SK-N-SH (cell line): ENCODE measurements at regions not wholly inside any gene's neighbourhood (a gene's known extent, or its start where the extent isn't known, plus 50 kb on each side); places are given as distances from the start of the nearest gene placed in this dataset.

ENCODE experiments used
- CTCF ChIA-PET: fragments of 300-600, 350-600 bp; formaldehyde crosslinking; extraction: SDS; loops from one replicate; lab custom pipeline; 2021; lab: Yijun Ruan, JAX
- POLR2A ChIA-PET: fragments of 350-600 bp; sonication (Branson Sonifier 250); formaldehyde crosslinking; extraction: SDS; loops from one replicate; lab custom pipeline; 2020; ENCODE audit warnings: antibody characterized with exemption, inconsistent platforms; lab: Yijun Ruan, JAX
- DNase-seq: peaks from one replicate; pipeline ENCODE4 v3.0.0; 2012
- H2AFZ ChIP-seq: fragments of 200-600 bp; sonication (generic); 2 replicates; pipeline ENCODE4 v1.8.1; 2016; ENCODE audit warnings: antibody characterized with exemption, mild to moderate bottlenecking, low read depth
- H3F3A ChIP-seq: fragments of 200-600 bp; sonication (generic); replicated peaks from 2 replicates; pipeline ENCODE3; 2016; ENCODE audit warnings: antibody characterized with exemption, mild to moderate bottlenecking; ENCODE audit not compliant: insufficient read depth
- H3K27ac ChIP-seq, 2 experiments: fragments of 200-500 bp in 1 of 2; fragments of 200-600 bp in 1 of 2; sonication (Bioruptor generic) in 1 of 2; sonication (generic), shearing (Covaris generic) in 1 of 2; 2 replicates each; pipeline versions ENCODE4 v1.5.1 to v1.6.1; 2014 to 2016; ENCODE audit warnings: low read depth in 2 of 2, inconsistent platforms in 1 of 2, low read length in 1 of 2, mild to moderate bottlenecking in 1 of 2, mixed read lengths in 1 of 2
- H3K27me3 ChIP-seq: fragments of 200-600 bp; sonication (generic), shearing (Covaris generic); 2 replicates; pipeline ENCODE4 v1.6.1; 2016; ENCODE audit warnings: mixed run types; ENCODE audit not compliant: insufficient read depth
- H3K36me3 ChIP-seq, 2 experiments: fragments of 200-500 bp in 1 of 2; fragments of 200-600 bp in 1 of 2; sonication (Bioruptor generic) in 1 of 2; sonication (generic) in 1 of 2; replicated peaks in 1 of 2; 2 replicates each; pipeline versions ENCODE3 to v1.5.1; 2014 to 2016; ENCODE audit warnings: low read length in 1 of 2, mild to moderate bottlenecking in 1 of 2; ENCODE audit not compliant: insufficient read depth in 2 of 2, control insufficient read depth in 1 of 2
- H3K4me1 ChIP-seq, 2 experiments: fragments of 200-500 bp in 1 of 2; fragments of 200-600 bp in 1 of 2; sonication (Bioruptor generic) in 1 of 2; sonication (generic), shearing (Covaris generic) in 1 of 2; 2 replicates each; pipeline versions ENCODE4 v1.5.1 to v1.6.1; 2014 to 2016; ENCODE audit warnings: low read depth in 1 of 2, low read length in 1 of 2, mixed run types in 1 of 2; ENCODE audit not compliant: insufficient read depth in 2 of 2, control insufficient read depth in 1 of 2
- H3K4me2 ChIP-seq: fragments of 200-600 bp; sonication (generic), shearing (Covaris generic); 2 replicates; pipeline ENCODE4 v1.6.1; 2017; ENCODE audit warnings: mixed run types
- H3K4me3 ChIP-seq, 2 experiments: fragments of 200-500 bp in 1 of 2; fragments of 200-600 bp in 1 of 2; sonication (Bioruptor generic) in 1 of 2; sonication (generic), shearing (Covaris generic) in 1 of 2; 2 replicates each; pipeline versions ENCODE4 v1.5.1 to v1.8.1; 2014 to 2016; ENCODE audit warnings: low read depth in 2 of 2, inconsistent platforms in 1 of 2, low read length in 1 of 2, mild to moderate bottlenecking in 1 of 2, mixed read lengths in 1 of 2, moderate library complexity in 1 of 2
- H3K79me2 ChIP-seq: fragments of 200-600 bp; sonication (generic); 2 replicates; pipeline ENCODE4 v1.8.1; 2017; ENCODE audit warnings: mild to moderate bottlenecking; ENCODE audit not compliant: insufficient read depth
- H3K9ac ChIP-seq: fragments of 200-600 bp; sonication (generic); 2 replicates; pipeline ENCODE4 v1.6.1; 2017; ENCODE audit warnings: mixed run types
- H3K9me2 ChIP-seq: fragments of 200-600 bp; sonication (generic); 2 replicates; pipeline ENCODE4 v1.6.1; 2017; ENCODE audit warnings: mixed run types
- H3K9me3 ChIP-seq: fragments of 200-600 bp; sonication (generic); 2 replicates; pipeline ENCODE4 v1.6.1; 2017; ENCODE audit warnings: mixed run types, mild to moderate bottlenecking, moderate library complexity
- H4K20me1 ChIP-seq: fragments of 200-600 bp; sonication (generic); 2 replicates; pipeline ENCODE4 v1.6.1; 2017; ENCODE audit warnings: mild to moderate bottlenecking, mixed run types; ENCODE audit not compliant: insufficient read depth
- CHD2 ChIP-seq: fragments of 150-350 bp; IDR thresholded peaks from 2 replicates; pipeline ENCODE4 v1.6.1; 2018; ENCODE audit warnings: low read length; ENCODE audit not compliant: partially characterized antibody
- ELF1 ChIP-seq: IDR thresholded peaks from 2 replicates; pipeline ENCODE4 v1.4.0; 2012
- EP300 ChIP-seq, 2 experiments: IDR thresholded peaks; 2 replicates each; pipeline versions ENCODE4 v1.4.0 to v1.6.1; 2012; ENCODE audit warnings: borderline replicate concordance in 1 of 2, low read depth in 1 of 2, low read length in 1 of 2
- EZH2phosphoT487 ChIP-seq: fragments of 200-600 bp; sonication (generic); IDR thresholded peaks from 2 replicates; pipeline ENCODE4 v1.6.1; 2017; ENCODE audit warnings: low read depth, mixed run types, mild to moderate bottlenecking, antibody characterized with exemption, moderate library complexity, borderline replicate concordance
- GABPA ChIP-seq: IDR thresholded peaks from 2 replicates; pipeline ENCODE4 v1.4.0; 2012; ENCODE audit warnings: low read depth, mild to moderate bottlenecking
- IRF3 ChIP-seq: fragments of 150-350 bp; IDR thresholded peaks from 2 replicates; pipeline ENCODE4 v1.6.1; 2016; ENCODE audit warnings: mild to moderate bottlenecking, low read depth, low read length
- JUND ChIP-seq: IDR thresholded peaks from 2 replicates; pipeline ENCODE4 v1.4.0; 2012
- MAX ChIP-seq: IDR thresholded peaks from 2 replicates; pipeline ENCODE4 v1.4.0; 2012; ENCODE audit warnings: low read depth
- MEF2A ChIP-seq: IDR thresholded peaks from 2 replicates; pipeline ENCODE4 v1.4.0; 2012; ENCODE audit warnings: low read depth, borderline replicate concordance
- MXI1 ChIP-seq: IDR thresholded peaks from 2 replicates; pipeline ENCODE4 v1.6.1; 2012; ENCODE audit warnings: mild to moderate bottlenecking, low read depth, low read length, improper control_type of control experiment
- POLR2AphosphoS5 ChIP-seq: IDR thresholded peaks from 2 replicates; pipeline ENCODE4 v1.6.1; 2012; ENCODE audit warnings: low read depth, low read length
- RAD21 ChIP-seq: IDR thresholded peaks from 2 replicates; pipeline ENCODE4 v1.6.1; 2012; ENCODE audit warnings: mild to moderate bottlenecking, low read length
- REST ChIP-seq: IDR thresholded peaks from 2 replicates; pipeline ENCODE4 v1.6.1; 2012; ENCODE audit warnings: mild to moderate bottlenecking, low read depth, low read length, moderate library complexity
- RFX5 ChIP-seq: IDR thresholded peaks from 2 replicates; pipeline ENCODE4 v1.6.1; 2012; ENCODE audit warnings: mild to moderate bottlenecking, improper control_type of control experiment, low read length
- RXRA ChIP-seq: IDR thresholded peaks from 2 replicates; pipeline ENCODE4 v1.4.0; 2012; ENCODE audit warnings: low read depth, mild to moderate bottlenecking, borderline replicate concordance
- SIN3A ChIP-seq: IDR thresholded peaks from 2 replicates; pipeline ENCODE4 v1.6.1; 2012; ENCODE audit warnings: low read depth, mild to moderate bottlenecking, low read length, moderate library complexity, borderline replicate concordance
- SMC3 ChIP-seq: IDR thresholded peaks from 2 replicates; pipeline ENCODE4 v1.6.1; 2012; ENCODE audit warnings: low read depth, low read length, improper control_type of control experiment
- WGBS: methylation state at CpG from one replicate; pipeline ENCODE4 v1.1.6; 2017; ENCODE audit warnings: low lambda C conversion rate; 5-methylcytosine and 5-hydroxymethylcytosine counted together

GRCh38 chr1:82463951-82464350 is 663.2 kb downstream of the ADGRL2 start:
- Histone ChIP-seq H3K79me2 (no peaks in the 10 kb centered on the region), H4K20me1 (no peaks in the 10 kb centered on the region), H2AFZ (no peak overlapping the region), H3K27me3 (no peaks in the 10 kb centered on the region), H3K4me1 (no peaks in the 10 kb centered on the region), H3K9ac (no peak overlapping the region), H3K4me3 (no peak overlapping the region), H3K9me2 (no peaks in the 10 kb centered on the region), H3K9me3 (no peaks in the 10 kb centered on the region), H3K36me3 (no peaks in the 10 kb centered on the region), H3K4me2 (no peak overlapping the region), H3K27ac (no peak overlapping the region), H3F3A (no peaks in the 10 kb centered on the region)
- TF ChIP-seq MAX, result no peak
- TF ChIP-seq ELF1, result no peak
- TF ChIP-seq SMC3, result no peak
- no peak for TF ChIP-seq RXRA
- no peak for TF ChIP-seq EP300 (IDR thresholded peaks at IDR 0.05; ENCODE audit: borderline replicate concordance in 1 of 2, low read depth in 1 of 2, low read length in 1 of 2)
- no peak for TF ChIP-seq MEF2A
- TF ChIP-seq MXI1, result no peak
- no peak for TF ChIP-seq GABPA
- TF ChIP-seq REST, result no peak
- no peak for TF ChIP-seq RFX5
- TF ChIP-seq JUND, result no peak
- TF ChIP-seq EZH2phosphoT487, result no peak
- no peak for TF ChIP-seq RAD21
- no peak for TF ChIP-seq SIN3A
- TF ChIP-seq POLR2AphosphoS5, result no peak
- TF ChIP-seq CHD2, result no peak
- no peak for TF ChIP-seq IRF3
- CTCF ChIA-PET, result no interaction called here
- 27% methylated on average over 1 of the region's 1 CpG for WGBS
- DNase-seq, result no peak
- POLR2A ChIA-PET, result no interaction called here
